HCT116 (cell line): ENCODE measurements at regions not wholly inside any gene's neighbourhood (a gene's known extent, or its start where the extent isn't known, plus 50 kb on each side); places are given as distances from the start of the nearest gene placed in this dataset.

ENCODE experiments used
- ATAC-seq: fragments of 200-7000 bp; cut with Tn5 transposase; 2 replicates; pipeline ENCODE4 v1.9.1; 2020; ENCODE audit warnings: mild to moderate bottlenecking, moderate library complexity
- BruUV-seq: library from RNA; stranded (reverse); fragments of 400-500 nt; replicated peaks from 2 replicates; lab custom pipeline; 2021; lab: Mats Ljungman, UMichigan
- CTCF ChIA-PET: fragments of 300-600 bp; sonication (Branson Sonifier 250); formaldehyde crosslinking; loops from one replicate; lab custom pipeline; 2021; ENCODE audit warnings: antibody characterized with exemption; lab: Charles Lee
- POLR2A ChIA-PET: fragments of 300-600, 350-600 bp; sonication (Branson Sonifier 250); formaldehyde crosslinking; loops from one replicate; lab custom pipeline; 2021; ENCODE audit warnings: antibody characterized with exemption; lab: Charles Lee
- RAD21 ChIA-PET, 2 experiments: fragments of 300-600 bp; sonication (Branson Sonifier 250); formaldehyde crosslinking; loops; one replicate each; lab custom pipeline; 2023; ENCODE audit warnings: low total read pairs in 2 of 2; ENCODE audit not compliant: uncharacterized antibody in 2 of 2, unreplicated experiment in 2 of 2, low non-redundant PET in 1 of 2; lab: Charles Lee
- DNase-seq: peaks from one replicate; pipeline ENCODE4 v3.0.0-alpha.2; 2010; ENCODE audit warnings: low read depth, low spot score
- H2AFZ ChIP-seq: fragments of 200-600 bp; shearing (Covaris generic), sonication (generic); 2 replicates; pipeline ENCODE4 v1.6.1; 2017; ENCODE audit warnings: low read depth, mixed run types, mixed read lengths, antibody characterized with exemption, low read length; ENCODE audit not compliant: poor library complexity, severe bottlenecking
- H3K27ac ChIP-seq: 2 replicates; pipeline ENCODE4 v1.5.1; 2012; ENCODE audit warnings: low read depth, low read length
- H3K27me3 ChIP-seq: fragments of 200-600 bp; sonication (generic); 2 replicates; pipeline ENCODE4 v1.6.1; 2016; ENCODE audit warnings: mixed run types, low read length, mixed read lengths; ENCODE audit not compliant: insufficient read depth
- H3K36me3 ChIP-seq, 2 experiments: fragments of 200-500 bp in 1 of 2; fragments of 200-600 bp in 1 of 2; sonication (Bioruptor generic) in 1 of 2; sonication (generic) in 1 of 2; 2 replicates each; pipeline versions ENCODE4 v1.5.1 to v1.6.1; 2014 to 2016; ENCODE audit warnings: low read length in 2 of 2, inconsistent platforms in 1 of 2, mixed read lengths in 1 of 2, mixed run types in 1 of 2; ENCODE audit not compliant: insufficient read depth in 2 of 2, control insufficient read depth in 1 of 2
- H3K4me1 ChIP-seq, 2 experiments: fragments of 200-600 bp in 1 of 2; sonication (generic) in 1 of 2; 2 replicates each; pipeline versions ENCODE4 v1.5.1 to v1.6.1; 2012 to 2017; ENCODE audit warnings: low read length in 2 of 2, inconsistent platforms in 1 of 2, mild to moderate bottlenecking in 1 of 2, mixed read lengths in 1 of 2, mixed run types in 1 of 2, moderate library complexity in 1 of 2; ENCODE audit not compliant: insufficient read depth in 2 of 2, control insufficient read depth in 1 of 2
- H3K4me2 ChIP-seq: fragments of 200-600 bp; sonication (generic); 2 replicates; pipeline ENCODE4 v1.6.1; 2017; ENCODE audit warnings: mixed run types, low read length, mixed read lengths
- H3K4me3 ChIP-seq, 2 experiments: fragments of 200-600 bp in 1 of 2; sonication (generic) in 1 of 2; replicated peaks in 1 of 2; 2 replicates each; pipeline ENCODE4 v1.5.1; 2011 to 2016; ENCODE audit warnings: low read length in 2 of 2, control low read depth in 1 of 2, low read depth in 1 of 2, mild to moderate bottlenecking in 1 of 2, mixed read lengths in 1 of 2, mixed run types in 1 of 2
- H3K79me2 ChIP-seq: fragments of 200-600 bp; sonication (generic); 2 replicates; pipeline ENCODE4 v1.6.1; 2017; ENCODE audit warnings: mild to moderate bottlenecking, mixed run types, low read length, moderate library complexity, mixed read lengths; ENCODE audit not compliant: insufficient read depth
- H3K9ac ChIP-seq: fragments of 200-600 bp; sonication (generic); 2 replicates; pipeline ENCODE4 v1.6.1; 2016; ENCODE audit warnings: low read length, mixed read lengths
- H3K9me2 ChIP-seq: fragments of 200-600 bp; sonication (generic), shearing (Covaris generic); 2 replicates; pipeline ENCODE4 v1.6.1; 2017; ENCODE audit warnings: mixed run types, mild to moderate bottlenecking, moderate library complexity; ENCODE audit not compliant: insufficient read depth
- H3K9me3 ChIP-seq, 2 experiments: fragments of 200-500 bp in 1 of 2; fragments of 200-600 bp in 1 of 2; sonication (Bioruptor generic) in 1 of 2; sonication (generic) in 1 of 2; 2 replicates each; pipeline ENCODE4 v1.6.1; 2014 to 2017; ENCODE audit warnings: low read length in 2 of 2, mixed read lengths in 2 of 2, inconsistent platforms in 1 of 2, low read depth in 1 of 2, mild to moderate bottlenecking in 1 of 2, mixed run types in 1 of 2, moderate library complexity in 1 of 2; ENCODE audit not compliant: control insufficient read depth in 1 of 2, insufficient read depth in 1 of 2
- H4K20me1 ChIP-seq: fragments of 200-600 bp; sonication (generic), shearing (Covaris generic); 2 replicates; pipeline ENCODE4 v1.6.1; 2017; ENCODE audit warnings: mixed run types, mild to moderate bottlenecking, moderate library complexity; ENCODE audit not compliant: insufficient read depth
- EGR1 ChIP-seq: IDR thresholded peaks from 2 replicates; pipeline ENCODE4 v1.6.1; 2012; ENCODE audit warnings: low read depth
- REST ChIP-seq: IDR thresholded peaks from 2 replicates; pipeline ENCODE4 v1.6.1; 2012; ENCODE audit warnings: low read depth
- SIN3A ChIP-seq: IDR thresholded peaks from 2 replicates; pipeline ENCODE4 v1.6.1; 2012; ENCODE audit warnings: low read depth
- TCF7L2 ChIP-seq: IDR thresholded peaks from 2 replicates; pipeline ENCODE4 v1.7.0; 2011; ENCODE audit warnings: borderline replicate concordance, inconsistent platforms; ENCODE audit not compliant: insufficient read depth, insufficient read length; ENCODE audit errors: extremely low read depth
- YY1 ChIP-seq: IDR thresholded peaks from 2 replicates; pipeline ENCODE4 v1.6.1; 2011; ENCODE audit warnings: low read length, low read depth, moderate library complexity, mild to moderate bottlenecking; ENCODE audit not compliant: insufficient replicate concordance; ENCODE audit errors: extremely low read depth
- ZBTB33 ChIP-seq: IDR thresholded peaks from 2 replicates; pipeline ENCODE4 v1.6.1; 2011; ENCODE audit warnings: mild to moderate bottlenecking, low read length, moderate library complexity; ENCODE audit not compliant: insufficient replicate concordance; ENCODE audit errors: extremely low read depth
- ZNF274 ChIP-seq: fragments of 200-500 bp; sonication (Bioruptor generic); IDR thresholded peaks from 2 replicates; pipeline ENCODE4 v1.6.1; 2014; ENCODE audit warnings: mild to moderate bottlenecking, low read depth, low read length, inconsistent platforms
- intact Hi-C: fragments of 100-400 bp; cut with micrococcal nuclease; formaldehyde crosslinking; loops from 2 replicates; pipeline ENCODE4 v1.10.0; 2022

- Histone ChIP-seq H3K4me1 (no peaks in the 10 kb centered on the region), H4K20me1 (no peaks in the 10 kb centered on the region), H3K4me3 (no peak overlapping the region), H2AFZ (no peak overlapping the region), H3K36me3 (no peaks in the 10 kb centered on the region), H3K4me2 (no peak overlapping the region), H3K27ac (no peak overlapping the region), H3K9ac (no peak overlapping the region), H3K79me2 (no peaks in the 10 kb centered on the region), H3K9me2 (no peaks in the 10 kb centered on the region), H3K9me3 (peaks cover 14 to 16% of the 10 kb centered on the region in 2 experiments; a peak in 2 of 4 replicates), H3K27me3 (no peaks in the 10 kb centered on the region)
- intact Hi-C loops = no loop called here
- CTCF ChIA-PET = no interaction called here
- POLR2A ChIA-PET = no interaction called here
- DNase-seq = no peak
- BruUV-seq = no TSS peak
- RAD21 ChIA-PET = no interaction called here
- TF ChIP-seq ZBTB33 (no peak), EGR1 (no peak), TCF7L2 (no peak)
- no peak for ATAC-seq
Measured at GRCh38 chr21:28579986-28580550, 412.6 kb downstream of the LTN1 start.

- intact Hi-C loops = no loop called here
- ChIA-PET POLR2A (no interaction called here), CTCF (no interaction called here), RAD21 (no interaction called here)
- Histone ChIP-seq H3K9ac (no peak overlapping the region), H4K20me1 (no peaks in the 10 kb centered on the region), H3K9me3 (peaks cover 4 to 8% of the 10 kb centered on the region in 2 experiments; a peak in 2 of 4 replicates), H3K9me2 (no peaks in the 10 kb centered on the region), H3K27me3 (no peaks in the 10 kb centered on the region), H3K27ac (no peak overlapping the region), H2AFZ (no peak overlapping the region), H3K4me1 (no peaks in the 10 kb centered on the region), H3K36me3 (no peaks in the 10 kb centered on the region), H3K4me3 (no peak overlapping the region), H3K4me2 (no peak overlapping the region), H3K79me2 (no peaks in the 10 kb centered on the region)
- no peak for DNase-seq
- TF ChIP-seq REST (no peak), TCF7L2 (no peak), ZNF274 (no peak), SIN3A (no peak), YY1 (no peak)
- no TSS peak for BruUV-seq
- no peak for ATAC-seq
Measured at GRCh38 chr21:28568692-28569091, 424.0 kb downstream of the LTN1 start.
